ENCODE measurements at regions not wholly inside any gene's neighbourhood (a gene's known extent, or its start where the extent isn't known, plus 50 kb on each side); places are given as distances from the start of the nearest gene placed in this dataset.

DNA sequence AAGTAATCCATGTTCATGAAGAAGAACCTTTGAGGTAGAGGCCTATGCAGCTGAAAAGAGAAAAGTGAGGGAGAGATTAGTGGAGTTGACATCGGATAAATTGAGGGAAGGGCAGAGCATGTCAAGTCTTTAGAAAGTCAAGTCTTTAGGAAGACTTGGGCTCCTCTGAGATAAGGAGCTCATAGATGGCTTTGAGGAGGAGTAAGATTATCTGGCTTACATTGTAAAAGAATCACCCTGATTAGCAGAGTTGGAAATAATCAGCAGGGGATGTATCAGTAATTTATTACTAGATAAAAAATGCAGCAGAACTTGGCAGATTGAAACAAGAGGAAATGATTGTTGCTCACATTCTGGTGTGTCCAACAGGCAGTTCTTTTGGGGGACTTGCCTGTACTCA lies 727.2 kb upstream of the WWC1 start:
- TF ChIP-seq CTCF (IDR thresholded peaks at IDR 0.05; ENCODE audit: insufficient read depth, low read length, poor library complexity, severe bottlenecking) (no peak), EZH2phosphoT487 (conservative IDR thresholded peaks at IDR 0.05; ENCODE audit: low read length) (no peak)

Measured in SU-DHL-6 (cell line).